ENCODE measurements at regions not wholly inside any gene's neighbourhood (a gene's known extent, or its start where the extent isn't known, plus 50 kb on each side); places are given as distances from the start of the nearest gene placed in this dataset.

DNA sequence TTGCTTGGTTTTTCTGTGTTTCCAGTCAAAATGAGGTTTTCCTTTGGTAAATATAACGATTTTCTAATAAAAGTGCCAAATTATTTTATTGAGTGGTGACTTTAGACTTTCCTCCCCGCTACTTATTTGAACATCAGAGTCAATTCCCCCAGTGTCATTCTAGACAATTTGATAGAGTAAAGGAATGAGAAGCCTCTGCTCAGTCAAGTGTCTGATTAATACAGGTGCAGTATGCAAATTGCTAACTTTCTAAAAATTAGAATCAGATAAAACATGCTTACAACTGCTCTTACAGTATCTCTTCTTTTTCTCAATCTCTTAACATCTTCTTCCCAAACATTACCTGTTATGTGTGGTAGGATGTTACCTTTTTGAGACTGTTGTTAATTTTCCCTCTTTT lies 148.7 kb downstream of the CD83 start:
- H3K36me3 Mint-ChIP-seq (ENCODE audit: insufficient read depth, unreplicated experiment) = peaks cover 5% of the 10 kb centered on the region
- H3K4me3 Mint-ChIP-seq (ENCODE audit: low read depth, unreplicated experiment) = no peak overlapping the region
- peaks cover 15% of the 10 kb centered on the region for H3K4me1 Mint-ChIP-seq (ENCODE audit: low read depth, unreplicated experiment)
- DNase-seq = no peak
- intact Hi-C loops (cut with micrococcal nuclease; ENCODE audit: unreplicated experiment) = no loop called here
- H3K9me3 Mint-ChIP-seq (ENCODE audit: low read depth, unreplicated experiment) = peaks cover 2% of the 10 kb centered on the region
- no peak overlapping the region for H3K27ac Mint-ChIP-seq (ENCODE audit: unreplicated experiment)
- TF ChIP-seq CTCF (IDR thresholded peaks at IDR 0.05; ENCODE audit: unreplicated experiment) = no peak
- CTCF ChIA-PET = no interaction called here
- no TSS peak for BruUV-seq (replicated peaks)
- no peaks in the 10 kb centered on the region for H3K27me3 Mint-ChIP-seq (ENCODE audit: unreplicated experiment)

DNA sequence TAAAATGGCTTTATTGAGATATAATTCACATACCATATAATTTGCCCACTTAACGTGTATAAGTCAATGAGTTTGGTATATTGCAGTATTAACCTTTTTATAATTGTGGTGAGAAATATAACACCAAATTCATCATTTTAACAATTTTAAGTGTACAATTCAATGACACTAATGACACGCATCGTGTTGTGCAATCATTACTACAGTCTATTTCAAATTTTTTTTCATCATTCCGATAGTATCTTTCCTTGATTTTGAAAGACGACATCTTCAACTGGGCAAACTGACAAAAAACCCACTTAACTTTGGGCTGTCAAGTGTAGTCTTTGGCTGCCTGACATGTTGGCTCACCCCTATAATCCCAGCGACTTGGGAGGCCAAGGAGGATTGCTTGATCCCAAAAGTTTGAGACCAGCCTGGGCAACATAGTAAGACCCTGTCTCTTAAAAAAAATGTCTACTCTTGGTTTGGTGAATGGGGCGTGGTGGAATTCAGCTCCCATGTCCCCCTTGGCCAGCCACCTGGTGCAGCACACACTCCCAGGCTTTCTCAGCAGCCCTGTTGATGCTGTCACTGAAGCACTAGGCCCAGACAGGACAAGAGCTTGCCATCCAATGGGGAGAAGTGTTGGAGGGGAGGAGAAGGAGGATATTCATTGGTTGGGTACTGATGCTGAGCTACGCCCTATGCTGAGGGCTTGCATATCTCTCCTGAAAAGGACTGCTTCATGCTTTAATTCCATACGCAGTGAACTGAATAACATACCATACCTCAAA lies 150.5 kb downstream of the CD83 start:
- CTCF ChIA-PET = no interaction called here
- DNase-seq = no peak
- Mint-ChIP-seq H3K27me3 (ENCODE audit: unreplicated experiment) (no peaks in the 10 kb centered on the region), H3K9me3 (ENCODE audit: low read depth, unreplicated experiment) (peaks cover 2% of the 10 kb centered on the region), H3K36me3 (ENCODE audit: insufficient read depth, unreplicated experiment) (peaks cover 5% of the 10 kb centered on the region), H3K4me3 (ENCODE audit: low read depth, unreplicated experiment) (no peak overlapping the region), H3K4me1 (ENCODE audit: low read depth, unreplicated experiment) (peaks cover 19% of the 10 kb centered on the region), H3K27ac (ENCODE audit: unreplicated experiment) (no peak overlapping the region)
- no peak for TF ChIP-seq CTCF (IDR thresholded peaks at IDR 0.05; ENCODE audit: unreplicated experiment)
- BruUV-seq (replicated peaks) = no TSS peak
- intact Hi-C loops (cut with micrococcal nuclease; ENCODE audit: unreplicated experiment) = no loop called here

DNA sequence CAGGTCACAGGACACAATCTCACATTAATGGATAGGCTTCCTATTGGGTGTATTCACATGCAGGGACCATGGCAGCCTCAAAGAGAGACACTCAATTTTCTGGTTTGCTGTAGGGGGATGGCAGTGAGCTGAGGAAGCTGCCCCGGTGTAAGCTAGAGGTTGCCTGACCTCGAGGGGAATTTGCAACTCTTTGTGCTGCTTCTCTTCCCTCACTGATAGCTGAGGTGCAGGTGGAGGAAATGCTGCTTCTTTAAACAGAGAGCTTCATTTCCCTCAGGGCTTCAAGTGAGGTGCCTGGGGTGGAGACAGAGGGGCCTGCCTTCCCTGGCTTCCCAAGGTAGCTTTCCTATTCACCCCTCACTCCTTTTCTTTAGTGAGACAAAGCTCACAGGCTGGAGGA lies 151.9 kb downstream of the CD83 start:
- H3K27me3 Mint-ChIP-seq (ENCODE audit: unreplicated experiment) = no peaks in the 10 kb centered on the region
- peaks cover 5% of the 10 kb centered on the region for H3K36me3 Mint-ChIP-seq (ENCODE audit: insufficient read depth, unreplicated experiment)
- TF ChIP-seq CTCF (IDR thresholded peaks at IDR 0.05; ENCODE audit: unreplicated experiment) = no peak
- BruUV-seq (replicated peaks) = no TSS peak
- no peak for DNase-seq
- intact Hi-C loops (cut with micrococcal nuclease; ENCODE audit: unreplicated experiment) = no loop called here
- no peak overlapping the region for H3K4me3 Mint-ChIP-seq (ENCODE audit: low read depth, unreplicated experiment)
- H3K4me1 Mint-ChIP-seq (ENCODE audit: low read depth, unreplicated experiment) = peaks cover 19% of the 10 kb centered on the region
- H3K9me3 Mint-ChIP-seq (ENCODE audit: low read depth, unreplicated experiment) = no peaks in the 10 kb centered on the region
- H3K27ac Mint-ChIP-seq (ENCODE audit: unreplicated experiment) = no peak overlapping the region
- CTCF ChIA-PET = no interaction called here

GRCh38 chr6:14270142-14270893 lies 152.7 kb downstream of the CD83 start:
- Mint-ChIP-seq H3K36me3 (ENCODE audit: insufficient read depth, unreplicated experiment) (peaks cover 5% of the 10 kb centered on the region), H3K4me1 (ENCODE audit: low read depth, unreplicated experiment) (peaks cover 19% of the 10 kb centered on the region), H3K27ac (ENCODE audit: unreplicated experiment) (peak overlapping the region; percentile 50), H3K4me3 (ENCODE audit: low read depth, unreplicated experiment) (no peak overlapping the region), H3K9me3 (ENCODE audit: low read depth, unreplicated experiment) (no peaks in the 10 kb centered on the region), H3K27me3 (ENCODE audit: unreplicated experiment) (no peaks in the 10 kb centered on the region)
- no TSS peak for BruUV-seq (replicated peaks)
- CTCF ChIA-PET = interaction anchor here (0.6 to 0.9 kb wide), 4 partner anchors 47 to 326 kb away, joined by 3 to 4 read pairs (median 4); no protein-coding TSS in a partner anchor
- DNase-seq = no peak
- no peak for TF ChIP-seq CTCF (IDR thresholded peaks at IDR 0.05; ENCODE audit: unreplicated experiment)
- intact Hi-C loops (cut with micrococcal nuclease; ENCODE audit: unreplicated experiment) = no loop called here
